Esophagus squamous epithelium (tissue), 4 donors: ENCODE measurements at regions not wholly inside any gene's neighbourhood (a gene's known extent, or its start where the extent isn't known, plus 50 kb on each side); places are given as distances from the start of the nearest gene placed in this dataset.

Experiments
- CTCF ChIP-seq, 6 experiments: fragments of 450-650 bp in 4 of 6; fragments of 200-600 bp in 2 of 6; sonication (generic) in 2 of 6; IDR thresholded peaks; one replicate each; pipeline ENCODE4 v1.5.1; 2016 to 2019; ENCODE audit warnings: antibody characterized with exemption in 6 of 6, mild to moderate bottlenecking in 4 of 6, moderate library complexity in 4 of 6
- POLR2A ChIP-seq, 4 donors: fragments of 450-650 bp; IDR thresholded peaks; one replicate each; pipeline ENCODE4 v1.6.1; 2017; ENCODE audit warnings: antibody characterized with exemption in 4 of 4, mild to moderate bottlenecking in 4 of 4, moderate library complexity in 3 of 4

DNA sequence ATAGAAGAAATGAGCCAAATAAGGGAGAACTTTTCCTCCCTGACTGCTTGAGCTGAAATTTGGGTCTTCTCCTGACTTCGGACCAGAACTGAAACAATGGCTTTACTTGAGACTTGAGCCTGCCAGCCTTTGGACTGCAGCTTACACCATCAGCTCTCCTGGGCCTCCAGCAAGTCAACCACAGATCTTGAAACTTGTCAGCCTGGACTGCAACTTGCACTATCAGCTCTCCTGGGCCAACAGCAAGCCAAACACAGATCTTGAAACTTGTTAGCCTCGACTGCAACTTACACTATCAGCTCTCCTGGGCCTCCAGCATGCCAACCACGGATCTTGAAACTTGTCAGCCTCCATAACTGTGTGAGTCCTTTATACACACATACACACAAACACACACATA, 425.9 kb upstream of the PCDH7 start:
- TF ChIP-seq CTCF (IDR thresholded peaks at IDR 0.05) = no peak
- TF ChIP-seq POLR2A (IDR thresholded peaks at IDR 0.05) = no peak
